ENCODE measurements at regions not wholly inside any gene's neighbourhood (a gene's known extent, or its start where the extent isn't known, plus 50 kb on each side); places are given as distances from the start of the nearest gene placed in this dataset.

DNA sequence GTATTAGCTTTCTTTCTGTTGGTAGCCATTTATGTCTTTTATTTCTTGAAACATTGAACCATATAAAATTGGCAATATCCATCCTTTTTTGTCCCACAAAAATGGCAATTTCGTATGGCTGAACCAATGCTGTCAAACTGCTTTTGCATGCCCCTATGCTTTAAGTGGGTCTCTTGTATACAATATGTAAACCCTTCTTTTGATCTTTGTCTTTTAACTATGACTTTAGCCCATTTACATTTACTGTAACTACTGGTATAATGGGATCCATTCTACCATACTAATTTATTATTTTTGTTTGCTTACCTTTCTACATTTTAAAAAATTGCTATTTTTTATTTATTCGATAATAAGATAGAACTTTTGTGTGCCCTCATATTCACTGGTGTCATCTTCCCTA lies 93.4 kb downstream of the TENT4A start:
- DNase-seq = no peak

DNA sequence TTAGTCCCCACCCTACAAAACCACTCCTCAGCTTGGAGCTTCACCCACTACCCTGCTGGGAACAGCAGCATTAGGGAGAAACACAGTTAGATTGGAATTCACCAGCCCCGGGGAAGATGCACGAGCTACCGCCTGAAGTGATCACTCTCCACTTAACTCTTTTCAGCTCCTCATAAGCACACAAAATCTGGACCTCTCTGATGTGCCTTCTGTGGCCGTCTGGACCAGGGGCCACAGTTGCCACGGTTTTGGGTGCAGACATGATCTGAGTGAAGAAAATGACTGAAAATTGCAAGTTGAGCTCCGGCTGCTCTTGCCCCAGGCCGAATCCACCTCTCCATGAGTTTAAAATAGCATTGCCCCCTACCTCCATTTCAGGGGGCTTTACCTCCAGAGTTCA lies 95.2 kb downstream of the TENT4A start:
- DNase-seq = no peak

DNA sequence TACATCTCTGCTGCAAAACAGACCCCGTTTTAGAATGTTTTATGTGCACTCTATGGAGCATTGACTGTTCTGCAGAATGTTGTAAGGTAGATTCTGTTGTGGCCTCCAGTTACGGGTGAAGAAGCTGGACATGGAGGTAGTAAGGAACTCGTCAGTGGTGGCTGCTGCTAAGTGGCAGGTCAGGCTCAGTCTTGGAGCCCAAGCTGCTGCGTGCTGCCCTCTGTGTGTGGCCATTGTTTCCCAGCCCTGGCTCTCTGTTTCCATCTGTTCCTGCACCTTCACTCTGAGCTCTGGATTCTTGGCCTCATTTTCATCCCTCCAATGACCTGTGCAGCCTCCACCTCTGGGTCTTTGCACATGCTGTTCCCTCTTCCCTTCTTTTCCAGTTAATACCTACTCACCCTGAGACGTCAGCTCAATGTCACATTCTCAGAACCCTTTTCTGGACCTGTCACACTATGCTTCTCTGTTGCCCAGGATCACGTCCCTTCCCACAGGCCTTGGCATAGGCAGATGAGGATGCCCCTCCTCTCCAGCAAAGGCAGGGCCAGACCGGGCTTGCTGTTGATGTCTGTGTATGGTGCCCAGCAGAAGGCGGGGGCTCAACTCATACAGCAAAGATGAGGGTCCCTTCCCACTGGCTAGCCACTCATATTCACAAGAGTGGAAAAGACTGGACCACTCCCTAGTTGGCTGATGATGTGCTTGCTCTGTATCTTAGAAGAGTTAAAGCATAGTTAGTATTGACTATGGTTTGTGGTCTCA lies 97.6 kb downstream of the TENT4A start:
- no peak for DNase-seq

DNA sequence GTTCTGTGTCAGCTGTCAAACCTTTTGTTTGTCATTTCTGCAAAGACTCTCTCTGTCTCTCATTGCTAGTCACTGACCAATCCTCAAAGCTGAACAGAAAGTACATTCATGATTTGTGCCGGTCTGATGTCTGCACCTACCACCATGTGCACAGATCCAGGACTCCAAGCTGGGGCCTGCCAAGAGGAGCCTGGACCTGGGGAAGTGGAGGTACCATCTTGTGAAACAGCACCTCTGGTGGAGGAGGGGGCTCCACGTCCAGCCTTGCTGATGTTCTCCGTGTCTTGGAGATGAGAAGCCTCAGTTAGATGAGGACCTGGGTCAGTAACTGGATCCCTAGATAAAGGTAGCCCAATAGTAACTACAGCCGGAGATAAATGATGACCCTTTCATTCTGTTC lies 98.9 kb downstream of the TENT4A start:
- DNase-seq = no peak

DNA sequence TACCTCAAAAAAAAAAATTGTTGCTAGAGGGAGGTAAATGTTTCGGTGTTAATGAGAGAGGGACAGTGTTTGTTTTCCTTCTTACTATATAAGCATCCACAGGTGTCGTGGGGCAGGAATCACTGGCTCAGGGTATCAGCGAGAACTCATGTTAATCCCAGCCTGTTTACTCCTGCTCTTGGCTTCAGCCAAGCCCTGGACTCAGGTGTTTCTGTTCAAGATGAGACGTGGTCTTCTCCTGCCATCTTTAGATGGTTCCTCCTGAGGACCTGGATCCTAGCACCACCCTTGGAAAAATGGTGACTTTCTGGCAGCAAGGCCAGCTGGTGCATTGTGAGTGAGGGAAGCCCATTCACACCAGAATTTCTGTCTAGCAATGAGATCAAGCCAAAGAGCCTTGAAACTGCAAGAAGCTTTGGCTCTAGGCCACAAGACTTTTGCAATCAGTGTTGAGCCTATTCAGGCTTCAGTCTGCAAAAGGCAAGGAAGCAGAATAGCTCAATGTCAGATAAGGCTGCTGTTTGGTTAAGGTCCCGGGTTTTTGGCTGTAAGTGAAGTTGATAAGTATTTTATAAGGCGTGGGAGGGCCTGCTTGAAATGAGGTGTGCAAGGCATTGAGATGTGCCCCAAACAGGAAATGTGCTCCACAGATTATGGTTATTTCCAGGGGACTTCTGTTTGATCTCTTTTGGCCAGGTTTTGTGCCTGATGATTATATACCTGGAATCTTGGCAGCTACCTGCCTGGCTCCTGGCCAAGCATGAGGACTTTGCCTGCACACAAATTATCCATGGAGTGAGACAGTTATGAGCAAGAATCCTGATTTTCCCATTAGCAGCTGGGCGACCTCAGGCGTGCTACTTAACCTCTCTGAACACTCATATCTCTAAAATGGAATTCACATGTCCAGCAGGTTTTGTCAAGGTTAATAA lies 99.8 kb downstream of the TENT4A start:
- no peak for DNase-seq

DNA sequence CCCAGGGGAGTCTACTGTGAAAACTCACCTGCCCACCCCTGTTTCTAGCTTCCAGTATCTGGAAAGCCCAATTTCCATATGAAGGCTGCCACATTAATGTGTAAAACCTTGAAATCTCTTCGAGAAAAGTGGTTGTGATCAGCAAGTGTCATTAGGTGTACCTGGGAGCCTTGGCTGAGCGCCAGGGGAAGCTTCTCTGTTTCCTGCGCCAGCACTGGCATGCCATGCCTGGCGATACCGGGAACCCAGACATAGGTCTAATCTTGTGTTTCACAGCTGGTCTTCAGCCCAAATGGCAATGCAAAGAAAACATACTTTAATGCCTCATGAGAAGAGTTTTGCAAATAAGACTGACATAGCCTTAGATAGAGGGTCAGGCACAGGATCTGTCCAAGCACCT lies 101.6 kb downstream of the TENT4A start:
- no peak for DNase-seq

DNA sequence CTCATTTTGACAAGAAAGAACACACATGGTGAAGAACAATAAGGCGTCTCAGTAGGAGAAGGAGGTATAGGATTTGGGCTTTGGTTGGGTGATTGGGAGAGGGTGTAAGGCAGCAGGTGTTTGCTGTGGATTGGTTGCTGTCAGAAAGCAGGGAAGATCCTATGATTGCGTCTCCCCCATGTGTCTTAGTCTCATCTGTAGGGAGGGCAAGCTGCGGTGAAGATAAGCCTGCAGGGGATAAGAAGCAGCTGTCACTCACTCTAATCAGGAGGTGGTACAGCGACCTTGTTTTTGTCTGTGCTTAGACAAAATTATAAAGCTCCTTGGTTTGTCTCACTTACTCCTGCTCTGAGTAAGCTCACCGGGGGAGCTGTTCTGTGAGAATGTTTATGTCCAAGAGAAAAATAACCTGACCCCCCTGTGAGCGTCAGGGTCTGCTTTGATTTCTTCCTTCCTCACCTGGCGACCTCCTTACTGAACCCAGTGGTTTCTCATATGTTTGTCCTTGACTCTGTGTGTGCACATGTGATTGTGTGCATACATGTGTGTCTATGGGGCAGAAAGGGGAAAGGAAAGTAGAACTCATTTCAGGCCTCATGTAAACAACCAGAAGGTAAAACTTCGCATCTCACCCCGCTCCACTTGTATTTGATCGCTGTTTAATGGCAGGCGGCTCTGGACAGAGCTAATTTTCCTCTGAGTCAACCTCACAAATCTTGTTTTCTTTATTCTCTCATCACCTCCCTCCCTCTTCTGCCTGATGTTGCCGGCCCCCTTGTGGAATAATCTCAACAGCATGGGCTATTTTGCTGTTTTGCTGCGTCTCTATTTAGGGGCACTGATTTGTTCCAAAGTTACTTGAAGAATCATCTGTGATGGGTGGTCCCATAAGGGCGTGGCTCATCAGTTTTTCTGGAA lies 105.6 kb downstream of the TENT4A start:
- DNase-seq = no peak

DNA sequence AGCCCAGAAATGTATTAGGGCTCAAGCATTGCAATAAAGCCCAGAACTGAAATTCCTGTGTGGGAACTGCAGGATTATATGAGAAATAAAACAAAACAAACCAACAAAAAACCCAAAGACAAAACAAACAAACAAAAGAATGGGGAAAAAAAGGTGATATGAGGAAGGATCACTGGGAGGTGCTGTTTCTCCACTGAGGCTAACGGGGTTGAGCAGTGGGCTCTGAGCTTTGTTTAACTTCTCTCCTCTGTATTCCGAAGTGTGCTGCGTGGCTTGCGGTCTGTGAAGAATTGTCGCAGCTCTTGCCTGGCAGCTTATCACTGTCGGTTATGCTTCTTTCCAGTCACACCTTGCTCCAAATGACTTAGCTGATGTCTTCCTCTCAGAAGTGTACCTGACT lies 106.3 kb downstream of the TENT4A start:
- DNase-seq = no peak

DNA sequence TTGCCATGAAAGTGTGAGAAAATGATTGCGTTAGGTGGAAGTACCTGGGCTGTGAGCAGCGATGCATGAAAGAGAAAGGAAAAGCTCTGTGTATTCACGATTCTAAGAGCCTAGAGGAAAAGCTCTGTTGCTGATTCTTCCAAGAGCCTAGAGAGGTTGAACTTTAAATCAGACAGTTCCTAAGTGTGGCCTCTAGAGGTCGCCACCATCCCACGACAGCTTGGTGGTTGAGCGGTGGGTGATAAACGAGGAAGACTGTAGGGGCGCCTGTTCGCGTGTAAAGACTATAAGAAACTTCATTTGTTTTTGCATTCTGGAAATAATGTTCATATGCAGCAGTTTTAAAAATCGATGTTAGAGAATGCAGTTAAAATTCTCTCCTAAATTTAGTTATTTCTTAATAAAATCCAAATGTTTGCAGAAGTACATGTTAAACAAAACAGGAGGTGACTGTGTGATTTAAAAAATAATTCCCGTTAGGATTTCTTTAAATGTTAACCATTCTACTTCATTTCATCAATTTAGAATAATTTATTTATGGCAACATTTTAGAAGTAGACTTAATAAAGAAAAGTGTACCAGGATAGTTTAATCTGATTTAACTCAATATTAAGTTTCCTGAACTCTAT lies 107.7 kb downstream of the TENT4A start:
- peak; percentile 36 for DNase-seq

DNA sequence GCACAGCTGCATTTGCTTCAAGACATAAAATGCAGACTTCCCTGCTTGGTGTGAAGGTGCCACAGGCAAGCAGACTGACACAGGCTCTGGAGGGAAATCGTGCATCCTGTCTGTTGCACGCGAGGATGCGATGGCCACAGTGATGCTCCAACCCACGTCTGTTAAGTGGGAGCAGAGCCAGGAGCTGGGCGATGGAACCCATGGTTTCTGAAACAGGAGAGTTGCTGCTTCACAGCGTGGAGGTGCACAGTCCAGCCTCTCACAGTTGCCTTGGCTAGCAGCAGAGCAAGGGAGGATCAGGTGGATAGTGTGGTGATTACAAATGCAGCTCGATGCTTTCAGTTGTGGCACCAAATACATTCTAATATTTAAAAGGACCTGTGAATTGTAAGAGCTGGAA lies 108.8 kb downstream of the TENT4A start:
- no peak for DNase-seq

DNA sequence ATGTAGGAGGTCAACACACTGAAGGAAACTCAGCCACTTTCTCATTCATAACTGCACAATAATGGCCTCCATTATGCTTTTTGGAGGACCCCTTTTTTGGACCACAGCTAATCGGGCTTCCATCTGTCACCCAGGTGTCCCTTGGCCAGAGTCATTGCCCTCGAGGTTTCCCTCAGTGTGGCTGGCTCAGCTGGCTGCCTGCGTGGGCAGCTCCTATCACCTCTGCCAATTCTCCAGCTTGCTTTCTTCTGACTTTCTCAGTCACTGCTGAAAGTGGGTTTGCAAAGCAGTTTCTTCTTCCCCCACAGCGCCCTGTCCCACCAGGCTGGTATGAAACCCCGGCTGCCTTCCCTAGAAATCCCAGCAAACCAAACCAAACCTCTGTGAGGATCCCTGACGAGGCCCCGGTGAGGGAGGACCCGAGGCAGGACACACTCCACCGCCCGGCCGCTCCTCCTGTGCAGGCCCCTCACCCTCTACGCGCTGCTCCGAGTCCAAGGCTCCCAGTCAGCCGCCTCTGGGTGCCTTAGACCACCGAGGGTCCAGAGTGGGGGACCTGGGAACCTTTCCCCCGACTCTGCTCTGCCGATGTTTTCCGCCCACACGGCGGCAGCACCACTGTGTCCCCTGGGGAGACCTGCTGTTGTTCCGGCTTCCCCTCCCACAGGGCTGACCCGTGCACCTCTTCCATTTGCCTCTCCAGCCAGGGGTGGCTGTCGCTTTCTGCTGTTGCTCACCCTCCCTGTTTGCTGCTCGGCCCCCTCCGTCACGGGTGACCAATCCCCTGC lies 109.5 kb downstream of the TENT4A start:
- no peak for DNase-seq

DNA sequence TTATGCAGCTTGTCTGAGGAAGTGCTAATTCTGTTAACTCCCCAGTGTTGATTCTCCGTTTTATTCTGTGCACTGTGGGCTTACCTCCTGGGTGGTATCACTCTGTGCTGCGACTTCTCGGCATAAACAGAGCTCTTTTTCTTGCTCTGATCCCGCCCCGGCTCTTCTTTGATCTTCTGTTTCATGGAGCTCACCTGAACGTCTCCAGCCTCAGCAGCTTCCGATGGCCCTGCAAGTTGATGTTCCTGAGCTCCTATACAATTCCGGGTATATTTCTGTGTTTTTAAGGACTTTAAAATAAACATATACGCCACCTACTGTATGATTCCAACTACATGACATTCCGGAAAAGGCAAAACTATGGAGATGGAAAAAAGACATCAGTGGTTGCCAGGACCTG lies 110.8 kb downstream of the TENT4A start:
- DNase-seq = no peak

DNA sequence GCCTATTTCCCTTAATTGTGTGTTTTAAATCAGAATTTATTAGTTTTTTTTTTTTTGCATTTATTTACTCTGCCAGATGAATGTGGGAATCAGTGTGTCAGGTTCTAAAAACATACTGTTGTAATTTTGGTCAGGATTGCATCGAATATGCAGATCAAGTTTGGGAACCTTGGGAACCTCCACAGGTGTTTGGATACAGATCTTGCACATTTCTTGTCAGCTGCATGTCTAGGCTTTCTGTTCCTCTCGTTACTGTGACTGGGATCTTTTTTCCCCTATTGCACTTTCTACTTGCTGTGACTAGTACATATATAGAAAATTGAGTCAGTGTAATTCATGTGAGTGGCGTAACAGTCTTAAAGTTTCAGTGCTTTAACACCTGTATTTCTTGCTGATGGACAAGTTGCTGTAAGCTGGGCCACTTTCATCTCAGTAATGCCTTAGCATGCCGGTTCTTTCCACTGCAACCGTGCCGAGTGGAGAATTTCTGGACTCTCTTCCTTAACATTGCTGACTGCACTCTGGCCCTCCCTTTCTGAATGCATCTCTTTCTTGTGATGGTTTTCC lies 112.5 kb downstream of the TENT4A start:
- DNase-seq = no peak

DNA sequence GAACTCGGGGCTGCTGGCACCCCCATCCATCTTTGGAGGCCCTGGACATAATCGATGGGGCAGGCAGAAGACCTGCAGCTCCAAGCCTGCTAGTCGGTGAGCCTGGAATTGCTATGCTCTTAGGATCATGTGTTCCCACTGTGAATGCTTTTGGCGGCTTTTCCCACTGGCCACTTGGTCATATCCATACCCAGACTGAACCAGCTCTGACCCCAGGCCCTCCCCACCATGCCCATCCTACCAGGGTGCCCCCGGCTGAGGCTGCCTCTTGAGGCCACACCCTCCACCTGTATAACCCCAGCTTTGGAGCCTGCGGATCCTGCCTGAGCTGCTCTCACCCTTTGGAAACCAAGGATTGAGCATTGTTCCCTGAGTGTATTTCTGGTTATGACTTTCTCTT lies 113.5 kb downstream of the TENT4A start:
- DNase-seq = no peak

DNA sequence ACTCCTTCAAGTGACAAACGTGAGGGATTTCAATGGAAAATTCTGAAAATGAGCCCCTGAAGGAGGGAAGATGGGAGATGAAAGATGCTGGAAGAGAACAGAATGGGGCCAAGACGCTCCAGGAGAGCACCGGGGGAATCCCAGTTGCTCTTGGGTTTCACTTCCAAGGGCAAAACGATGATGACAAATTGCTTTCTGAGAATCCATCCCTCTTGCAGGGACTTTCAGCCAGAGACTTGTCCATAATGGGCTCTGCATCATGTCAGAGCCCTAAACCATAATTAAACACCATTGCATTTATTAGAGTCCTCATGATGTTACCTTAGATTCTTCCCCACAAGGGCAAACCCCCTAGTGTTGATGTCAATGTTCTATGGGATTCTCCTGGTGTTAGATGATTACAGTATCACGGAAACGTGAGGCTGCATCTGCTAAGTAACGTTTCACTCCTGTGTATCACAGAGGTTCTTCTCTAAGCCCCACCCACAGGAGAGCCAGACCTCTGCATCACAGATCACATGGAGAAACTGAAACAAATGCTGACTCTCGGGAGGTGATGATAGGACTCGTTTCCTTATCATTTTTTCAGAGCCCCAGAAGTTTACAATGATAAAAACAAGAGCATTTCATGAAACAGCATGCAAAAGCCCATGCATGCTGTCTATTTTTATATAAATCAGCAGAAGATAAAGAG lies 114.4 kb downstream of the TENT4A start:
- DNase-seq = peak; percentile 62

DNA sequence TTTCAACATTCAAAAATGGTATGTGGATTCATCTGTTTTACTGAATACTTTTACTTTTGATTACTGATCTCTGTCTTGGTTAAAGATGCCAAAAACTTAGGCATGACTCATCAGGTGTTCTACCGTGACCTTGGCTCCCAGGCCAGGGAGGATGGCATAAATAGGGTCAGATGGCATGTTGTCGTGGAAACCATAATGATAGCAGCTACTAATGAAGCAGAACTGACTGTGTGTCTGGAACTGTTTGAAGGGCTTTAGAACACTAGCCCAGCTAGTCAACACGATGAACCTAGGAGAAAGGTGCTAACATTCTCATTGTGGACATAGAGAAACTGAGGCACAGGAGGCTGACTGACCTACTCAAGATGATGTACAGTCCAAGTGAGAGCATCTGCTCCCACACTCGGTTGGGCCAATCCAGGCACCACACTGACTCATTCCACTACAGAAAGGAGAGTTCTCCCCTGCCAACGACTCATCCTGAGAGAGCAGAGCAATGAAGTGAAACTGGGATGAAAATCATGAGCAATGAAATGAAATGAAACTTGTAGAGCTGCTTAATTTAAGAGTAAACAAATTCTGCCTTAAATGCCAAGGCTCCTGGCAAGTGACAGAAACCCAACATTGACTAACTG lies 116.0 kb downstream of the TENT4A start:
- peak; percentile 34 for DNase-seq

DNA sequence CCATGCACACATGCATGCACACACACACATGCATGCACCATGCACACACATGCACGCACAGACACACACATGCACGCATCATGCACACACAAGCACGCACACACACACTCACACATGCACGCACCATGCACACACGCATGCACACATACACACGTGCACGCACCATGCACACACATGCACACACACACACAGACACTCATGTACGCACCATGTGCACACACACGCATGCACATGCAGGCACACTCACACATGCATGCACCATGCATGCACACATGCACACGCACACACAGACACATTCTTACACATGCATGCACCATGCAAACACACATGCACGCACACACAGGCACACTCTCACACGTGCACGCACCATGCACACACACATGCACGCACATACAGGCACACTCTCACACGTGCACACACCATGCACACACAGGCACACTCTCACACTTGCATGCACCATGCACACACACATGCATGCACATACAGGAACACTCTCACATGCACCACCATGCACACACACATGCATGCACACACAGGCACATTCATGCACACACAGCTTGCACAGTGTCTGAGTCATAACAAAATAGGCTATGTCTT lies 117.5 kb downstream of the TENT4A start:
- DNase-seq = no peak

DNA sequence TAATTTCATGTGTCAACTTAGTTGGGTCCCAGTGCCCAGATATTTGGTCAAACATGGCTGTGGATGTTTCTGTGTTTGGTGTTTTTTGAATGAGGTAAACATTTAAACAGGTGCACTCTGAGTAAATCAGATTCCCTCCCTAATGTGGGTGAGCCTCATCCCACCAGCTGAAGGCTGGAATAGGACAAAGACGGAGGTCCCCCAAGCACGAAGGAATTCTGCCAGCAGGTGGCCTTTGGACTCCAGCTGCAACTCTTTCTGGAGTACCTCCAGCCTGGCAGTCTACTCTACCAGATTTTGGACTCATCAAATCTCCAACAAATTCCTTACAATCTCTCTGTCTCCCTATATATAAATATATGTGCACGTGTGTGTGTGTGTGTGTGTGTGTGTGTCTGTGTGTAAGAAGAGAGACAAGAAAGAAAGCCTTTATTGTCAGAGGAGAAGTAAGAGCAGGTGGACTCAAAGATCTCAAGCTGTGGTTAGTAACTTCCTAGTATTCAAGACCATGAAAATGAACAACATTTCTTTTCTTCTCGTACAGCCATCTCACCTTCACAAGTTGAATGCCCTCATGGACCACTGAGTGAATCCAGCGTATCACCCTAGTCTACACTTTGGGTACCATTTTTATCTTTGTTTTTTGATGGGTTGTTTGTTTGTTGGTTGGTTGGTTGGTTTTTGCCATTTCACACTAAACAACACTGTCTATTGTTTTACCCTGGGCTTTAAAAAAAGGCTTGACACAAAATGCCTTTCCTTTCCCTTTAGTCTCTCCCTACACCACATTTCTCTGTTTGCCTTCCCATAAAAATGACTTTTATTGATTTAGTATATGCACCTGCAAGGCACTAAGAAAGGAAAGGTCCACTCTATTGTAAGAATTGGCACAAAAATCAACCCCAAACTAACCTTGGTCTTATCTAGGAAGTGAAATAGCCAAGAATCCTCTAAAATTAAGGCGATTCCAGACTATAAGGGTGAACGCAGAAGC lies 118.7 kb downstream of the TENT4A start:
- no peak for DNase-seq

DNA sequence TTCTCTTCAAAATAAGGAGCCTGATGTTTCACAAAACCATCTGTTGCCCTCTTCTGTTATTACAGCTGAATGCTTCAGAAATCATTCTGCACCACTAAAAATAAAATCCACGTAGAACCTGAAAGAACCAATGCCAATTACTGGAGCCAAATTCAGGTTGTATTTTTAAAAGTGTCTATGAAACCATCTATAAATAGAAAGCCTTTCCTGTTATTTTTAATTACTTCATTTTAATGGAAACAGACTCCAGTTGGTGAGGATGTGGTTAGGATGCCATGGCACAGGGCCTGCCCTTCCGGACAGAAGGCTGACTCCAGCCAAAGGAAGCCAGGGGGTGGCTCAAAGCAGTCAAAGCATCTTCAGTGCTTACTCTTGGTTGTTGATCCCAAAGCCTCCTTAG lies 119.8 kb downstream of the TENT4A start:
- DNase-seq = no peak

All from CD4-positive, alpha-beta T cell treated with Interleukin-10 for 1 hour (primary cell).